ENCODE measurements at regions not wholly inside any gene's neighbourhood (a gene's known extent, or its start where the extent isn't known, plus 50 kb on each side); places are given as distances from the start of the nearest gene placed in this dataset.
"Not testable (repeated sequence)": the region's sequence is repeated elsewhere in the genome, so short reads cannot be mapped to it uniquely, and the experiment has no call there.

GRCh38 chr11:109677876-109678275, 255.9 kb downstream of the C11orf87 start:
- DNase-seq (ENCODE audit: low spot score): no peak

- DNase-seq (ENCODE audit: low spot score): no peak
These were observed 258.1 kb downstream of the C11orf87 start for GRCh38 chr11:109680127-109680526.

GRCh38 chr11:109682788-109683187, 260.8 kb downstream of the C11orf87 start:
- DNase-seq (ENCODE audit: low spot score): not testable (repeated sequence)

GRCh38 chr11:109695696-109696095, 273.7 kb downstream of the C11orf87 start:
- no peak for DNase-seq (ENCODE audit: low spot score)

- no peak for DNase-seq (ENCODE audit: low spot score)
These were observed 274.4 kb downstream of the C11orf87 start for GRCh38 chr11:109696191-109696897.

GRCh38 chr11:109697140-109697843, 275.3 kb downstream of the C11orf87 start:
- peak; percentile 59 for DNase-seq (ENCODE audit: low spot score)

- no peak for DNase-seq (ENCODE audit: low spot score)
These were observed 276.2 kb downstream of the C11orf87 start for GRCh38 chr11:109698237-109698636.

GRCh38 chr11:109704432-109704831, 282.4 kb downstream of the C11orf87 start:
- DNase-seq (ENCODE audit: low spot score): no peak

GRCh38 chr11:109706945-109707344, 285.0 kb downstream of the C11orf87 start:
- no peak for DNase-seq (ENCODE audit: low spot score)

- no peak for DNase-seq (ENCODE audit: low spot score)
These were observed 285.4 kb downstream of the C11orf87 start for GRCh38 chr11:109707411-109707810.

GRCh38 chr11:109708184-109708583, 286.2 kb downstream of the C11orf87 start:
- no peak for DNase-seq (ENCODE audit: low spot score)

- not testable (repeated sequence) for DNase-seq (ENCODE audit: low spot score)
These were observed 292.5 kb downstream of the C11orf87 start for GRCh38 chr11:109714444-109714843.

- DNase-seq (ENCODE audit: low spot score): not testable (repeated sequence)
These were observed 293.4 kb downstream of the C11orf87 start for GRCh38 chr11:109715424-109715823.

- no peak for DNase-seq (ENCODE audit: low spot score)
These were observed 304.1 kb downstream of the C11orf87 start for GRCh38 chr11:109726061-109726460.

- DNase-seq (ENCODE audit: low spot score): peak; percentile 87
These were observed 306.1 kb downstream of the C11orf87 start for GRCh38 chr11:109728056-109728455.

GRCh38 chr11:109729761-109730160, 307.8 kb downstream of the C11orf87 start:
- DNase-seq (ENCODE audit: low spot score): no peak

GRCh38 chr11:109730669-109731068, 308.7 kb downstream of the C11orf87 start:
- no peak for DNase-seq (ENCODE audit: low spot score)

GRCh38 chr11:109731451-109731850, 309.5 kb downstream of the C11orf87 start:
- no peak for DNase-seq (ENCODE audit: low spot score)

GRCh38 chr11:109733245-109733644, 311.3 kb downstream of the C11orf87 start:
- DNase-seq (ENCODE audit: low spot score): no peak

- DNase-seq (ENCODE audit: low spot score): no peak
These were observed 312.6 kb downstream of the C11orf87 start for GRCh38 chr11:109734566-109734965.

GRCh38 chr11:109735128-109735527, 313.1 kb downstream of the C11orf87 start:
- DNase-seq (ENCODE audit: low spot score): no peak

- DNase-seq (ENCODE audit: low spot score): no peak
These were observed 317.4 kb downstream of the C11orf87 start for GRCh38 chr11:109739379-109739778.

GRCh38 chr11:109745996-109746625, 324.1 kb downstream of the C11orf87 start:
- no peak for DNase-seq (ENCODE audit: low spot score)

Data from HT-29 (cell line).